NCI-H2171 (cell line): ENCODE measurements at regions not wholly inside any gene's neighbourhood (a gene's known extent, or its start where the extent isn't known, plus 50 kb on each side); places are given as distances from the start of the nearest gene placed in this dataset.

ENCODE experiments used
- DNase-seq: peaks from one replicate; lab custom pipeline; 2025; lab: John Stamatoyannopoulos, UW

DNA sequence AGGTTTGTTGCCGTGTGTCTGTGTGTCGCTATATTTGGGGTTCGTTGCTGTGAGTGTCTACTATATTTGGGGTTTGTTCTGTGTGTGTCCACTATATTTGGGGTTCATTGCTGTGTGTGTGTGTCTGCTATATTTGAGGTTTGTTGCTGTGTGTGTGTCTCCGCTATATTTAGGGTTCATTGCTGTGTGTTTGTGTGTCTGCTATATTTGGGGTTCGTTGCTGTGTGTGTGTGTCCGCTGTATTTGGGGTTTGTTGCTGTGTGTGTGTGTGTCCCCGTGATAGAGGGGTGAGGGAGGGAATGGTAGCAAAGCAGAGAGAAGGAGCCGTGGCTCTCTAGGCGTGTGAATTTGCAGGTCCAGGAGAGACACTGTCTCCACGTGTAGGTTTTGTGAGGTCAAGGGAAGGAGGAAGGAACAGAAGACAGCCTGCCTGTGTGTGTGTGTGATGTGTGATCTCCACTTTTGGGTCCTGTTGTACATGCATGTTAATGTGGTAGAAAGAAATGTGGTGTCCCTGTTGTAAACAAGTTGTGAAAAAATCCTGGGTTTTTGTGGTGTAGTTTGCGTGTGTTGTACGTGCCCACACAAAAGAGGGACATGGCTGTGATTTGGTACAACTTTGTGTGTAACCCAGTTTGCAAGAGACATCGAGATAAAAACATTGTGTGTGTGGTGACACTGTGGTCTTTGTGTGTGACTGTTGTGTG lies 56.3 kb upstream of the ECE1 start:
- no peak for DNase-seq

- DNase-seq = no peak
These were observed 54.6 kb upstream of the ECE1 start for GRCh38 chr1:21344750-21345443.

DNA sequence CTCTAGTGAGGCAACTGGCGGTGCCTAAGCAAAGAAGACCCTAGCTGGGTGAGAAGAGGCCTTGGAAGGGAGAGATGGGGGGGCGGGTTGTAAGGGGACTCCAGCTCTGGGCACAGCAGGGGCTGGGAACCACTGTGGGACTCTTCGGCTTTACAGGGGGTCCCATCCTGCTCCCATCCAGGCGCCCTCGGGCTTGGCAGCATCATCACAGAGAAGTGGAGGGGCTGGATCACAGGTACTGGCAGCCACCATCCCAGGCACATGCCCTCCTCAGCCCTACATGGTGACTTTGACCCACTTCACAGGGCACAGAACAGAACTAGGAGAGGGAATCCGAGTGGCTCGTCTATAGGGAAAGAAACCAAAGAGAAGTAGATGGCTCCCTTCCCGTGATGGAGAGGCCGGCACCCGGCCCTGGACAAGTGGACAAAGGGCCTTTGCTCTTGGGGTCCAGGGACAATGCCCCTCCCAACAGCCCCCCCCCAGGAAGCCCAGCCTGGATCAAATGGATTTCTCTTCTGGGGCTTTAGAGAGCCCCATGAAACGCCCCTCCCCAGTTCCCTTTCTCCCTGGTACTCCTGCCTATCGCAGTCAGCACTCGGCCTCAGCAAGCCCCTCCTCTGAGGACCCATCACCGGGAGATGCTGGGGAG lies 54.0 kb upstream of the ECE1 start:
- no peak for DNase-seq

DNA sequence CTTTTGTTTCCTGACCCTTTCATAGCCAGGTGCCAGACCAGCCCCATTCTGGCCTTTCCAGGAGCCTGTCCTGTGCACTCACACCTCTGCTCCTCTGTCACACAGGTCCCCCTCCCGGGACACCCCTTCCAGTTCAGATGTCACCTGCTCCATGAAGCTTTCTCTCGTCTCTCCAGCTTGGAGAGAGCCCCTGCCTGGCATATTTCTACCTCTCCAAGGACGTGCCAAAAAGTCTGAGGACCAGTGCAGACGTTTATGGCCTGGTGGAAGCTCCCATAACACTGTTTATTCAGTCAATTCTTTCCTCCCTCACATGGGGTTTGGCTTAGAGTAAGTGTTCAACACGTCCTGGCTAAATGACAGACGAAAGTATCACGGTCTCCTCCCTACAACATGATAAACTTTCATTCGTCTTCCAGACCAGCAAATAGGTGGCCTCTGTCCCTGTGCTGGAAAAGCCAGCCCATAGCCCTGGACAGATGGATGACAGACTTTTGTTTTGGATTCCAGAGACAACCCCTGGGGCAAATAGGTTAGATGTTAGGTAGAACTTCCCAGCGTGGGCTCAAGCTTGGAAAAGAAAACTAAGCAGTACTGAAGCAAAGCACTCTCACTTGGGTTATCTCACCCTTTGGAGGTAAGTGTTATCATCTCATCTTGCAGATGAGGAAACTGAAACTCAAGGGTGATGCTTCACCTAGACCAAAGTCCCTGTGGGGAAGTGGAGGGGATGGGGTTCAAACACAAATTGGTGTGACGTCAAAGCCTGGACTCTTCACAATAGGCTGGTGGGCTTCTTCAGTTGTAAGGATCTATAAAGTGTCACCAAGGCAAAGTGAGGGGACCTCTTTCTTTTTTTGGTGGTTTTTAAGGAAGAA lies 52.9 kb upstream of the ECE1 start:
- DNase-seq = no peak

GRCh38 chr1:21341517-21342078 lies 51.3 kb upstream of the ECE1 start:
- DNase-seq = no peak

GRCh38 chr1:21341022-21341421 lies 50.8 kb upstream of the ECE1 start:
- no peak for DNase-seq

- DNase-seq = peak; percentile 42
These were observed 50.1 kb upstream of the ECE1 start for GRCh38 chr1:21340230-21340945.
